ENCODE measurements at regions not wholly inside any gene's neighbourhood (a gene's known extent, or its start where the extent isn't known, plus 50 kb on each side); places are given as distances from the start of the nearest gene placed in this dataset.
"Not testable (repeated sequence)": the region's sequence is repeated elsewhere in the genome, so short reads cannot be mapped to it uniquely, and the experiment has no call there.

DNA sequence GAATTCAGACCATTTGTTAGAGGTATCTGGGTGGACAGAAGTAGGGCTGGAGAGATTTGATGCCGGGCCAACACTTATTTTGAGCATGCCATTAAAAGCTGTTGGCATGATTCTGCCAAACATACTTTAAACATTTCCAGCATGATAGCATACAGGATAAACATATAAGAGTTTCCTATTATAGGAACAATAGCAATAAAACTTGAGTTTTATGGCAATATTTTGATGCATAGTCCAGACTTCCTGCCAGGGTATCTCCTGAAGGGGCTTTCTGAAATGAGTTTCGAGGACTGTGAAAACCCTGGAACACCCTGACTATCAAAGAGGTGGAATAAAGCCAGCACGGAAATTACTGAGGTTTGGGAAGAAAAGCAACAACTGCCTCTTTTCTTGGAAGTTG lies 1398.0 kb upstream of the NXPH2 start:
- peak; percentile 1 for DNase-seq

GRCh38 chr2:140177086-140177485 lies 1396.9 kb upstream of the NXPH2 start:
- peak; percentile 19 for DNase-seq

- DNase-seq: no peak
These were observed 1393.6 kb upstream of the NXPH2 start for GRCh38 chr2:140173790-140174189.

GRCh38 chr2:140164449-140164848 lies 1384.3 kb upstream of the NXPH2 start:
- no peak for DNase-seq

DNA sequence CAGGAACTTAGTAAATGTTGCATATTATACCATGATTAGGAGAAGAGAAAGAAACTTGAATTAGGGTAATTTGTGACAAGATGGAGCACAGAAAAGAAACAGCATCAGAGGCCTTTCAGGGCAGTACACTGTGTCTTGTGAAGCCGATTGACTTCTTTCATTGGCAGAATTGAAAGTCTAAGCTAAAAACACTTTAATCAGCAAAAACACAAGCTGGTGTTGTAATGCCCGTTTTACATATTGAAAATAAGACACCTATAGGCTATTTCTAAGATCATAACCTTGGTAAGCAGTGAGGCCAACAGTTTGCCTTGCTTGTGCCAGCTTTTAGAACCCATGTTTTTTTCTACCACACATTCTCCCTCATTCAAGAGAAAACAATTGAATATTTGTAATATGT lies 1378.1 kb upstream of the NXPH2 start:
- no peak for DNase-seq

GRCh38 chr2:140157816-140158215 lies 1377.6 kb upstream of the NXPH2 start:
- no peak for DNase-seq

GRCh38 chr2:140154706-140155105 lies 1374.5 kb upstream of the NXPH2 start:
- no peak for DNase-seq

DNA sequence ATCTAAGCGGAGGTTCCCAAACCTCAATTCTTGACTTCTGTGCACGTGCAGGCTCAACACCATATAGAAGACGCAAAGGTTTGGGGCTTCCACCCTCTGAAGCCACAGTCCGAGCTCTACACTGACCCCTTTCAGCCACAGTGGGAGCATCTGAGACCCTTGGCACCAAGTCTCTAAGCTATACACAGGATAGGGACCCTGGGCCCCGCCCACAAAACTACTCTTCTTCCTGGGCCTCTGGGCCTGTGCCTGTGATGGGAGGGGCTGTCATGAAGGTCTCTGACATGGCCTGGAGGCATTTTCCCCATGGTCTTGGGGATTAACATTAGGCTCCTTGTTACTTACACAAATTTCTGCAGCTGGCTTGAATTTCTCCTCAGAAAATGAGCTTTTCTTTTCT lies 1374.1 kb upstream of the NXPH2 start:
- no peak for DNase-seq

DNA sequence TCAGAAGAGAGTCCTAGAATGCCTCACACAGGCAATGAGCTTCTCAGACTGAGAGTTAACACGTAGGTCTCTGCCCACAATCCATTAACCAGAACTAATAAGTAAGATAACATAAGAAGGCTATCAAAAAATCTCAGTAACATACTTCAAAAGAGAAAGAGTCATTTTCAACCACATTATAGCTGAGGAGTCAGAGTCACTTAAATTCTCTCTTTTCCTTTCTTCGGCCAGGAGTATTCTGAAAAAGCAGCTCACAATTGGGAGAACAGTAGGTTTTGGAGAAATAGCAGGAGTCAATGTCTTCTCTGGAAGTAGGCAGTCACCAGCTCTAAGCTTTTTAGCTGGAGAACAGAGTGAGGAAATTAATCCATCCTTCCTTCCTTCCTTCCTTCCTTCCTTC lies 1364.4 kb upstream of the NXPH2 start:
- DNase-seq: no peak

DNA sequence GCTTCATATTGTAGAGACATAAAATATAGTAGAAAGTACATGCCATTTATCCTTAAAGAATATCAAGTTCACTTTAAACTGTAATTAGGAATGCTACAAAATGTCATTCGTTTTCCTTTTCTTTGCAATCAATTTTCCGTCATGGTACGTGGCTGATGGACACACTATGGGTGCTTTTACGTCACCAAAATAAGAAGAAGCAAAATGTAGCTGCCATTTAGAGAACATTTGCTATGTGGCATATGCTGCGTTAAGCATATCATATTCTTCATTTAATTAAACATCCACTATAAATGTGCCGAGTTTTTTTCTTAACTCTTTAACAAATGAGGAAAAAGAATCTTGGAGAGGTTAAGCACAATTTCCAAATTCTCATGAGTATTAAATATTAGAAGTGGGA lies 1358.5 kb upstream of the NXPH2 start:
- DNase-seq: no peak

GRCh38 chr2:140136861-140137260 lies 1356.7 kb upstream of the NXPH2 start:
- DNase-seq: no peak

GRCh38 chr2:140136366-140136765 lies 1356.2 kb upstream of the NXPH2 start:
- DNase-seq: no peak

DNA sequence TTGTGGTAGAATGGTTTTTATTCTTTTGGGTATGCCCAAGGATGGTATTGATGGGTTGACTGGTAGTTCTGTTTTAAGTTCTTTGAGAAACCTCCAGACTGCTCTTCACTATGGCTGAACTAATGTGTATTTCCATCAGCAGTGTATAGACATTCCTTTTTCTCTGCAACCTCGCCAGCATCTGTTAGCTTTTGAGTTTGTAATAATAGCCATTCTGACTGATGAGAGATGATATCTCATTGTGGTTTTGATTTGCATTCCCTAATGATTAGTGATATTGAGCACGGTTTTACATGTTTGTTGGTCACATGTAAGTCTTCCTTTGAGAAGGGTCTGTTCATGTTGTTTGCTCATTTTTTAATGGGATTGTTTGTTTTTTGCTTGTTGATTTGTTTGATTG lies 1348.7 kb upstream of the NXPH2 start:
- DNase-seq: no peak

DNA sequence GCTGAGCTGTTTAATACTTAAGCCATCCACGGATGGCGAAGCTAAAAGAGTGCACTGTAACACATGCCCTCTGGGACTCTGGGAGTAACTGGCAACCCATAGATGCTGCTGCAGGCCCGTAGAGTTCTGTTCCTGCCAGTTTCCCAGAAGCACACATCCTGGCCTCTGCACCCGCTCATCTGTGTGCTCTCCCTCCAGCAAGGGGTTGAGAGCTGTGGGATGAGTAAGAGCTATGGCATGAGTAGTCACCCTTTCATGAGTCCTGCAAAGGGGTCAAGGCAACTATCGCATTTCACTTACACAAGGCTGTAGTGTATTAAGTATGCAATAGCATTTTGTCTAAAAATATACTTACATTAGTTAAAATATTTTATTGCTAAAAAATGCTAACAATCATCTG lies 1341.8 kb upstream of the NXPH2 start:
- no peak for DNase-seq

GRCh38 chr2:140117386-140117785 lies 1337.2 kb upstream of the NXPH2 start:
- no peak for DNase-seq

GRCh38 chr2:140108706-140109475 lies 1328.7 kb upstream of the NXPH2 start:
- DNase-seq: no peak

- DNase-seq: no peak
These were observed 1311.7 kb upstream of the NXPH2 start for GRCh38 chr2:140091926-140092325.

DNA sequence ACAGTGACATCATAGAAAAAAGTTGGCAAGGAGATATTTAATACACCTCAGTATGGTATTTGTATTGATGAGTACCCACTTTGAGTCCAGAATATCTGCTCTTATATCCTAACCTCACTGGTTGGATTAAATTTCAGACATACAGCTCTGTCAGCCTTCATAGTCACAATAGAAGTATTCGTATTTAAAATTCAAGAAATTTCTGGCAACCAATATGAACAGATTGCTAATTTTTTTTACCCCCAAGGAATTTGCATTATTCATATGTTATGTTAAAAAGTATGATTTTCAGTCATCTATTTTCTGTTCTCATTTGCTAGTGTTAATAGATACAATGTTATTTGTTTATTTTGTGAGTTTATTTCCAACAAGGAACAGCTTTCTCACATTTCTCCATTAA lies 1306.8 kb upstream of the NXPH2 start:
- no peak for DNase-seq

DNA sequence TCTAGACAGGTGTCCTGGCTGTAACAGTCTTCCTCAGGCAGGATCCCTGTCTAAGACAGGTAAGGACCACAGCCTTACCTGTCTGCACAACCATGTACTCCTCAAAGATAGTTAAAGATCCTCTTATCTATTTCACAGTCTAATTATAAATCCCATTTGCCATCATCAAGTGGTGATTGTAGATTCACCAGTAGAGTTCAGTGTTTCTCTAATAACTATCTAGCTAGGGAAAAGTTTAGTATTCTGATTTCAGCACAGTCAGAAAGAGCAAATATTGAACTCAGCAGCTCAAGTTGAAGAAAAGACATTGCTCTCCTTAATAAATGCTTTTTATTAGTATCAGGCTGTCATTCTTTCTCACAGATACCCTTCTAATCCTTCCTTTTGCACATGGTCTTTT lies 1305.5 kb upstream of the NXPH2 start:
- no peak for DNase-seq

DNA sequence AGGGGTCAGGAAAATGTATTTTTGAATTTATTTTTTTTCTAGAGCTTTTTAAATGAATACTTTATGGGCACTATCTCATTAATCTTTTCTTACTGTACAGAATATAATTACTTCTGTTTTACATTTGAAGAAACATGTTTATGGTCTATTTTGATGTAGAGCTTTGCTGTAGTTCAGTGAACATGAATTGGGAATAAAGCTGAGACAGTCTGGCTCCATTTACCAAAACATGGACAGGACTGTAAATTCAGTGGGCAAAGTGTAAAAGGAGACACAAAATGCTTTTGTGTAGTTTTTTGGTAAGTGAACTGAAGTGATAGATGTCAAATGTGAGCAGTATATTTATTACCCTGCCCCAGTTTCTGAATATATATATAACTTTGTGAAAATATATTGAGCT lies 1298.8 kb upstream of the NXPH2 start:
- no peak for DNase-seq

GRCh38 chr2:140076164-140076563 lies 1296.0 kb upstream of the NXPH2 start:
- no peak for DNase-seq

DNA sequence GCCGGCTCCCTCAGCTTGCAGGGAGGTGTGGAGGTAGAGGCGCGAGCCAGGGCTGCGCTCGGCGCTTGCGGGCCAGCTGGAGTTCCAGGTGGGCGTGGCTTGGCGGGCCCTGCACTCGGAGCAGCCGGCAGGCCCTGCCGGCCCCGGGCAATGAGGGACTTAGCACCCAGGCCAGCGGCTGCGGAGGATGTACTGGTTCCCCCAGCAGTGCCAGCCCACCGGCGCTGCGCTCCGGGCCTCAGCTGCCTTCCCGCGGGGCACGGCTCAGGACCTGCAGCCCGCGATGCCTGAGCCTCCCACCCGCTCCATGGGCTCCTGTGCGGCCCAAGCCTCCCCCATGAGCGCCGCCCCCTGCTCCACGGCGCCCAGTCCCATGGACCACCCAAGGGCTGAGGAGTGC lies 1293.6 kb upstream of the NXPH2 start:
- DNase-seq: not testable (repeated sequence)

DNA sequence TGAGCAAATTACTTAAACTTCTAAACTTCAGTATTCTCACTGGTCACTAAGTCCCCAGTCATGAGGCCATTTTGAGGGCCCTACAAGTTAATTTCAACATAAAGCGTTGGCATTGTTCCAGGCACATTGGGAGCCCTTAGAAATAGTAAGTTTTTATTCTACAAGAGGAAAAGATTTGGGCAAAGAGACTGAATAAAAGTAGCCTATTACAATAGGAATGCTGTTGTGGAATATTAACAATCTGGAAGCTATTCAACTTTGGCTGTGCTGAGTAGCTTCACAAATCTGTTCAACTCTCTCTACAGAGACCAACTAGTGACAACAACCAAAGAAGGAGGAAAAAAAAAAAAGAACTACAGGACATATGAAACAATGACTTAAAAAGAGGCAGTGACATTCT lies 1287.5 kb upstream of the NXPH2 start:
- no peak for DNase-seq

DNA sequence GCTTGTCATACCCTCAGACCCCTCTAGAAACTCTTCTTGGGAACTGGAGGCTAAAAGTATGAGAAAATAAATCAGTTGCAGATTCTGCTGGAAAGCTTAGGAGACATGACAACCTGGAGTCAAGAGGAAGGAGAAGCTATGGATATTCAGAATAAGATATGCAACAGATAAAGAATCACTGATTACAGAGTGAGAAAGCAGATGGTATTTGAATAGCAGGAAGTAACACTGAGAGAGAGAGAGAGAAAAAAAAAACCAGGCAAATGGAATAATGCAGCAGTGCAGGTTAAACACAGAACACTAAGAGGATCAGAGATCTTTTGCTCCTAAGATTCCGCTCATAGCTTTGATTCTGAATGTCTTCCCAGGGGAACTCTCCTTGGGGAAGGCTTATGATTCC lies 1284.1 kb upstream of the NXPH2 start:
- no peak for DNase-seq

- DNase-seq: peak; percentile 65
These were observed 1283.2 kb upstream of the NXPH2 start for GRCh38 chr2:140063356-140063755.

All from DMS 273 treated with DMSO at 0.1 percent for 48 hours (cell line).